Neural cell (in vitro differentiated cells): ENCODE measurements at regions not wholly inside any gene's neighbourhood (a gene's known extent, or its start where the extent isn't known, plus 50 kb on each side); places are given as distances from the start of the nearest gene placed in this dataset.

Experiments used
- H2AFZ ChIP-seq: fragments of 200-600, 300-800 bp; sonication (generic), shearing (Covaris generic); 2 replicates; pipeline ENCODE4 v1.6.0; 2014; ENCODE audit warnings: low read depth, mild to moderate bottlenecking, antibody characterized with exemption, low read length, moderate library complexity
- H3F3A ChIP-seq: fragments of 200-600 bp; shearing (Covaris generic); 2 replicates; pipeline ENCODE4 v1.6.1; 2016; ENCODE audit warnings: mild to moderate bottlenecking, moderate library complexity, mixed read lengths, antibody characterized with exemption, low read length; ENCODE audit not compliant: insufficient read depth, poor library complexity, severe bottlenecking
- H3K27ac ChIP-seq: fragments of 200-600, 300-800 bp; sonication (generic), shearing (Covaris generic); 2 replicates; pipeline ENCODE4 v1.5.1; 2014; ENCODE audit warnings: mild to moderate bottlenecking, low read length, moderate library complexity
- H3K27me3 ChIP-seq: fragments of 300-800, 200-600 bp; sonication (generic), shearing (Covaris generic); 2 replicates; pipeline ENCODE4 v1.6.0; 2014; ENCODE audit warnings: mild to moderate bottlenecking, low read depth, low read length, moderate library complexity; ENCODE audit not compliant: insufficient read depth
- H3K36me3 ChIP-seq: fragments of 300-800, 200-600 bp; sonication (generic), shearing (Covaris generic); 2 replicates; pipeline ENCODE4 v1.5.1; 2014; ENCODE audit warnings: mild to moderate bottlenecking, antibody characterized with exemption, low read length, moderate library complexity; ENCODE audit not compliant: insufficient read depth
- H3K4me2 ChIP-seq: fragments of 300-800, 200-600 bp; sonication (generic), shearing (Covaris generic); 2 replicates; pipeline ENCODE4 v1.6.0; 2014; ENCODE audit warnings: mild to moderate bottlenecking, low read length
- H3K4me3 ChIP-seq: fragments of 300-800, 200-600 bp; sonication (generic), shearing (Covaris generic); 2 replicates; pipeline ENCODE4 v1.5.1; 2014; ENCODE audit warnings: mild to moderate bottlenecking, low read length, moderate library complexity
- H3K79me2 ChIP-seq: fragments of 200-600 bp; shearing (Covaris generic); replicated peaks from 2 replicates; pipeline ENCODE4 v1.6.0; 2014; ENCODE audit warnings: mild to moderate bottlenecking, low read length, moderate library complexity; ENCODE audit not compliant: insufficient read depth
- H3K9ac ChIP-seq: fragments of 300-800, 200-600 bp; sonication (generic), shearing (Covaris generic); 2 replicates; pipeline ENCODE4 v1.6.1; 2016; ENCODE audit warnings: mild to moderate bottlenecking, low read length, mixed read lengths
- H3K9me2 ChIP-seq: fragments of 200-600 bp; shearing (Covaris generic); 2 replicates; pipeline ENCODE4 v1.6.1; 2016; ENCODE audit warnings: mild to moderate bottlenecking, low read length, mixed read lengths; ENCODE audit not compliant: insufficient read depth
- H3K9me3 ChIP-seq: fragments of 200-600, 300-800 bp; sonication (generic), shearing (Covaris generic); 2 replicates; pipeline ENCODE4 v1.6.1; 2016; ENCODE audit warnings: mild to moderate bottlenecking, mixed run types, low read length, moderate library complexity, mixed read lengths
- H4K20me1 ChIP-seq: fragments of 200-600 bp; shearing (Covaris generic); 2 replicates; pipeline ENCODE4 v1.6.1; 2016; ENCODE audit warnings: mild to moderate bottlenecking, mixed run types; ENCODE audit not compliant: insufficient read depth
- EP300 ChIP-seq: fragments of 450-650 bp; conservative IDR thresholded peaks from 2 replicates; pipeline ENCODE4 v1.6.1; 2014; ENCODE audit warnings: antibody characterized with exemption, mild to moderate bottlenecking, moderate library complexity; ENCODE audit not compliant: poor library complexity, severe bottlenecking
- EZH2 ChIP-seq: fragments of 200-600, 300-800 bp; shearing (Covaris generic), sonication (generic); IDR thresholded peaks from 2 replicates; pipeline ENCODE4 v1.6.1; 2014; ENCODE audit warnings: antibody characterized with exemption, low read length, borderline replicate concordance, mild to moderate bottlenecking; ENCODE audit not compliant: insufficient read depth, poor library complexity, severe bottlenecking
- MXI1 ChIP-seq: fragments of 450-650 bp; conservative IDR thresholded peaks from 2 replicates; pipeline ENCODE4 v1.6.1; 2014; ENCODE audit warnings: antibody characterized with exemption, mild to moderate bottlenecking; ENCODE audit not compliant: poor library complexity, severe bottlenecking
- POLR2AphosphoS5 ChIP-seq: IDR thresholded peaks from 2 replicates; pipeline ENCODE4 v1.6.1; 2012
- RAD21 ChIP-seq: fragments of 450-650 bp; conservative IDR thresholded peaks from 2 replicates; pipeline ENCODE4 v1.6.1; 2014; ENCODE audit warnings: antibody characterized with exemption, mild to moderate bottlenecking, moderate library complexity
- SMC3 ChIP-seq: fragments of 450-650 bp; conservative IDR thresholded peaks from 2 replicates; pipeline ENCODE4 v1.6.1; 2014; ENCODE audit warnings: antibody characterized with exemption, mild to moderate bottlenecking, moderate library complexity; ENCODE audit not compliant: poor library complexity
- TAF1 ChIP-seq: IDR thresholded peaks from 2 replicates; pipeline ENCODE4 v1.6.1; 2012; ENCODE audit warnings: low read depth
- TF ChIP-seq, protein P1 (sequence below): IDR thresholded peaks from 2 replicates; pipeline ENCODE4 v1.6.1; 2012; ENCODE audit warnings: borderline replicate concordance
- TF ChIP-seq, protein P2 (sequence below): fragments of 450-650 bp; IDR thresholded peaks from 2 replicates; pipeline ENCODE4 v1.5.1; 2014; ENCODE audit warnings: antibody characterized with exemption, mild to moderate bottlenecking, moderate library complexity; ENCODE audit not compliant: poor library complexity, severe bottlenecking

DNA sequence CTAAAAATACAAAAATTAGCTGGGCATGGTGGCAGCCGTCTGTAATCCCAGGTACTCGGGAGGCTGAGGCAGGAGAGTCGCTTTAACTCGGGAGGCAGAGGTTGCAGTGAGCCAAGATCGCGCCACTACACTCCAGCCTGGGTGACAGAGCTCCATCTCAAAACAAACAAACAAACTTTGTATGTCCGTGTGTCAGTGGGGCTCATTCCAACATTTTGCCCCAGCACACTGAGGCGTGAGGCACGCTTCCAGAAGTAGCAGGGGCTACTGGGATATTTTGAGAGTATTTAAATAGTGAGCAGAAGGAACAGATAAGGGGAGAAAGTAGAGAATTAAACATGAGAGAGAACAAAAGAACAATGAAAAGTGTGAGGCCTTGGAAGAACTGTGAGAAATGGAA is 83.3 kb upstream of the TANK start:
- Histone ChIP-seq H3K36me3 (no peaks in the 10 kb centered on the region), H3K79me2 (no peaks in the 10 kb centered on the region), H3K9me2 (no peaks in the 10 kb centered on the region), H3K27me3 (no peaks in the 10 kb centered on the region), H3K4me2 (no peak overlapping the region), H3K27ac (no peak overlapping the region), H3F3A (no peaks in the 10 kb centered on the region), H2AFZ (no peak overlapping the region), H3K9me3 (no peaks in the 10 kb centered on the region), H4K20me1 (no peaks in the 10 kb centered on the region), H3K4me3 (no peak overlapping the region), H3K9ac (no peak overlapping the region)
- TF ChIP-seq EZH2 = no peak
- TF ChIP-seq EP300 = no peak
- TF ChIP-seq RAD21 = no peak
- TF ChIP-seq, protein P1, sequence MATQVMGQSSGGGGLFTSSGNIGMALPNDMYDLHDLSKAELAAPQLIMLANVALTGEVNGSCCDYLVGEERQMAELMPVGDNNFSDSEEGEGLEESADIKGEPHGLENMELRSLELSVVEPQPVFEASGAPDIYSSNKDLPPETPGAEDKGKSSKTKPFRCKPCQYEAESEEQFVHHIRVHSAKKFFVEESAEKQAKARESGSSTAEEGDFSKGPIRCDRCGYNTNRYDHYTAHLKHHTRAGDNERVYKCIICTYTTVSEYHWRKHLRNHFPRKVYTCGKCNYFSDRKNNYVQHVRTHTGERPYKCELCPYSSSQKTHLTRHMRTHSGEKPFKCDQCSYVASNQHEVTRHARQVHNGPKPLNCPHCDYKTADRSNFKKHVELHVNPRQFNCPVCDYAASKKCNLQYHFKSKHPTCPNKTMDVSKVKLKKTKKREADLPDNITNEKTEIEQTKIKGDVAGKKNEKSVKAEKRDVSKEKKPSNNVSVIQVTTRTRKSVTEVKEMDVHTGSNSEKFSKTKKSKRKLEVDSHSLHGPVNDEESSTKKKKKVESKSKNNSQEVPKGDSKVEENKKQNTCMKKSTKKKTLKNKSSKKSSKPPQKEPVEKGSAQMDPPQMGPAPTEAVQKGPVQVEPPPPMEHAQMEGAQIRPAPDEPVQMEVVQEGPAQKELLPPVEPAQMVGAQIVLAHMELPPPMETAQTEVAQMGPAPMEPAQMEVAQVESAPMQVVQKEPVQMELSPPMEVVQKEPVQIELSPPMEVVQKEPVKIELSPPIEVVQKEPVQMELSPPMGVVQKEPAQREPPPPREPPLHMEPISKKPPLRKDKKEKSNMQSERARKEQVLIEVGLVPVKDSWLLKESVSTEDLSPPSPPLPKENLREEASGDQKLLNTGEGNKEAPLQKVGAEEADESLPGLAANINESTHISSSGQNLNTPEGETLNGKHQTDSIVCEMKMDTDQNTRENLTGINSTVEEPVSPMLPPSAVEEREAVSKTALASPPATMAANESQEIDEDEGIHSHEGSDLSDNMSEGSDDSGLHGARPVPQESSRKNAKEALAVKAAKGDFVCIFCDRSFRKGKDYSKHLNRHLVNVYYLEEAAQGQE = no peak
- TF ChIP-seq SMC3 = no peak
- TF ChIP-seq MXI1 = no peak
- TF ChIP-seq POLR2AphosphoS5 = no peak
- TF ChIP-seq, protein P2, sequence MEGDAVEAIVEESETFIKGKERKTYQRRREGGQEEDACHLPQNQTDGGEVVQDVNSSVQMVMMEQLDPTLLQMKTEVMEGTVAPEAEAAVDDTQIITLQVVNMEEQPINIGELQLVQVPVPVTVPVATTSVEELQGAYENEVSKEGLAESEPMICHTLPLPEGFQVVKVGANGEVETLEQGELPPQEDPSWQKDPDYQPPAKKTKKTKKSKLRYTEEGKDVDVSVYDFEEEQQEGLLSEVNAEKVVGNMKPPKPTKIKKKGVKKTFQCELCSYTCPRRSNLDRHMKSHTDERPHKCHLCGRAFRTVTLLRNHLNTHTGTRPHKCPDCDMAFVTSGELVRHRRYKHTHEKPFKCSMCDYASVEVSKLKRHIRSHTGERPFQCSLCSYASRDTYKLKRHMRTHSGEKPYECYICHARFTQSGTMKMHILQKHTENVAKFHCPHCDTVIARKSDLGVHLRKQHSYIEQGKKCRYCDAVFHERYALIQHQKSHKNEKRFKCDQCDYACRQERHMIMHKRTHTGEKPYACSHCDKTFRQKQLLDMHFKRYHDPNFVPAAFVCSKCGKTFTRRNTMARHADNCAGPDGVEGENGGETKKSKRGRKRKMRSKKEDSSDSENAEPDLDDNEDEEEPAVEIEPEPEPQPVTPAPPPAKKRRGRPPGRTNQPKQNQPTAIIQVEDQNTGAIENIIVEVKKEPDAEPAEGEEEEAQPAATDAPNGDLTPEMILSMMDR = no peak
- TF ChIP-seq TAF1 = no peak

DNA sequence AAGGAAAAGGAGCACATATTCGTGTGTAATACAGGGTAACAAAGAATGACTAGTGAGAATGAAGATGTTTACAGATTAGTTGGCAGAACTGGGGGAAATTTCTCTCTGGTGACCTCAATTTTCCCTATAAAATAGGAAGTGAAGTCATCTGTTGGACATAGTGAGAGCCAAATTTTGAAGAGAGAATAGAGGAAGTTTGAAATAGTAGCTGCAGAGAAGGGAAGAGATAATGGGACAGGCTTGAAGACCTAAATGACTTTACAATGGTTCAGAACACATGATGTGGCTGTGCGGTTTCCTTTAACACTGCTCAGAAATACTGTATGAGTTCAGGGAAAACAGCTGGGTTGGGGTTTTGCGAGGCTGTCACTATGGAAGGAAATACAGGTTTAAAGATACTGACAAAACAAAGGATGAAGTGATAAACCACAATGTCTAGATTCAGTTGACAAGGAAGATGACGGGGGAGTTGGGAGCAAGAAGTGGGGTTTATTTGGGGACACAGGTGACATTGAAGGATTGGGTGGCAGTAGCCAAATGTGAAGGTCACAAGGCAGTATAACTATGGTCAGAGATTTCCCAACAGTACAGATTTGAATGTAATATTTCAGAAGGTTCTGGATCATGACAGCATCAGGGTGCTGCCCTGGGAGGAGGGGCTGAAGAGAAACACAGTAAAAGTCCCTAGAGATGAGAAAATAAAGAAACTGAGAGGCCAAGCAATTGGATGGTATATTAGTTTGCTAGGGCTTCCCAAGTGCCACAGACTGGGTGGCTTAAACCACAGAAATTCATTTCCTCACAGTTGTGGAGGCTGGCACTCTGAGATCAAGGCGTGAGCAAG is 82.6 kb upstream of the TANK start:
- Histone ChIP-seq H4K20me1 (no peaks in the 10 kb centered on the region), H3K27ac (no peak overlapping the region), H3K4me2 (no peak overlapping the region), H3K4me3 (no peak overlapping the region), H2AFZ (no peak overlapping the region), H3K9me2 (no peaks in the 10 kb centered on the region), H3K9me3 (no peaks in the 10 kb centered on the region), H3F3A (no peaks in the 10 kb centered on the region), H3K79me2 (no peaks in the 10 kb centered on the region), H3K36me3 (no peaks in the 10 kb centered on the region), H3K27me3 (no peaks in the 10 kb centered on the region), H3K9ac (no peak overlapping the region)
- TF ChIP-seq EP300 (no peak), POLR2AphosphoS5 (no peak), MXI1 (no peak), TAF1 (no peak), EZH2 (no peak), SMC3 (no peak), RAD21 (no peak)
- TF ChIP-seq, protein P2 = no peak
- TF ChIP-seq, protein P1 = no peak
